GM18508 (cell line): ENCODE measurements at regions not wholly inside any gene's neighbourhood (a gene's known extent, or its start where the extent isn't known, plus 50 kb on each side); places are given as distances from the start of the nearest gene placed in this dataset.
"Not testable (repeated sequence)": the region's sequence is repeated elsewhere in the genome, so short reads cannot be mapped to it uniquely, and the experiment has no call there.

Experiments used
- ATAC-seq: cut with Tn5 transposase; IDR thresholded peaks from one replicate; pipeline ENCODE4 v1.9.1; 2021; ENCODE audit warnings: moderate number of reproducible peaks; ENCODE audit not compliant: insufficient read depth, unreplicated experiment

DNA sequence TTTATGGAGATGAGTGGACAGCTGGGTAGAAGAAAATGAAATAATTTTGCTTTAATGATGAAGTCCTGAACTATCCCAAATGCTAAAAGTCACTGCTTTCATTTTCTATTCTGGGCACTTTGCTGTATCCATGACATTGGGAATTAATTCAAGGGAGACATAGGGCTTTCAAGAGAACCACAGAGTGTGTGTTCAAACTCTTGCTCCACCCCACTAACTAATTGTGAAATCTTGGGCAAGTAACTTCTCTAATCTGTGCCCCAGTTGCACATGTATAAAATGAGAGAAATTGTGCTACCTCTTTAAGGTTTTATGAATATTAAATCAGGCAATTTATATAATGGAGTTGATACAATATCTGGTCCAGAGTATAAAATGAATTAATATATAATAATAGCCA, 1422.0 kb downstream of the ADGRL3 start:
- ATAC-seq: no peak

DNA sequence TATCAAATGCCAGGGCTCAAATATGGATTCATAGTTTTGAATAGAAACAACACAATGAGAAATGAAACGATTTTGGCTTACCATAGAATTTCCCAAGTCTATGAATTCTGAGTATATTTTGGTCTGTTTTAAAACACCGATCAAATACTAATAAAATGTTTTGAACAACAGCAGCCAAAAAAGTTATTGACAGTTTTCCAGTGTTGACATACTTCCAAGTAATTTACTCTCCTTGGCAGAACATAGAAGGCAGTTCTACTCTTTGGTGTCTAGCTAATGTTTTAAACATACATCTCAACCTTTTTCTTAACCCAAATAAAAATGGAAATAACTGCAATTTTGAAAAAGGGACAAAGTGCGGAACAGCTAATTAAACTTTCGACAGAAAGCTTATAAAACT, 1419.8 kb downstream of the ADGRL3 start:
- ATAC-seq: no peak

GRCh38 chr4:62618042-62618441, 1417.9 kb downstream of the ADGRL3 start:
- no peak for ATAC-seq

DNA sequence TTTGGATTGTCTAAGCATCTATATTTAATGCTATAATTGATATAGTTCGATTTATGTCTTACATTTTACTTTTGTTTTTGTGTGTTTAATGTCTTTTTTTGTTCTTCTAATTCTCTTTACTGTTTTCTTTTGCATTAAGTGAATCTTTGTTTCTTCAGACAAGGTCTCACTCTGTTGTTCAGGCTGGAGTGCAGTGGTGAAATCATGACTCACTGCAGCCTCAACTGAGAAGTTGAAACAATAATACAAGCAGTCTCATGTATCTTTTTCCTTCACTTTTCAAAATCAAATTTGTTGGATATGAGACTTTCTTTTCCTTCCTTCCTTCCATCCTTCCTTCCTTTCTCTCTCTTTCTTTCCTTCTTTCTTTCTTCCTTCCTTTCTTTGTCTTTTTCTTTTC, 1401.6 kb downstream of the ADGRL3 start:
- ATAC-seq: no peak

GRCh38 chr4:62595265-62595664, 1395.1 kb downstream of the ADGRL3 start:
- not testable (repeated sequence) for ATAC-seq

DNA sequence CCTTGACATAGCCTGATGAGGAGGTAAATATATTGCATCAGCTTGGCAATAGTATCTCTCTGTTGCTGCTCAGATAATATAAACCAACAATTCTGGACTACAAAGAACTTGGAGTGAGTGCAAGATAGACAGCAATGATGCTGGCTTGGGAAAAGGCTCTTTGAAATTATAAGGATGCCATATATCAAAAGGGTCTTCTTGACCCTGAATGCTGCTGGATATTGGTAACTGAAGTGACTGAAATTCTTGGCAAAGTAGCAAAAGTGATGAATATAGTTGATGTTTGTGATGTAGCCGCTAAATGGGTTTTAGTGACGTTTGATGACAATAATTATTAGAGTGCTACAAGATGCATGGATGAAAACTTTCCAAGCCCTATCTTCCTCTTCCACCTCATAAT, 1391.6 kb downstream of the ADGRL3 start:
- ATAC-seq: no peak

GRCh38 chr4:62588671-62589070, 1388.5 kb downstream of the ADGRL3 start:
- no peak for ATAC-seq

- ATAC-seq: no peak
Measured at GRCh38 chr4:62571494-62571893, 1371.4 kb downstream of the ADGRL3 start.

GRCh38 chr4:62560858-62561257, 1360.7 kb downstream of the ADGRL3 start:
- no peak for ATAC-seq

DNA sequence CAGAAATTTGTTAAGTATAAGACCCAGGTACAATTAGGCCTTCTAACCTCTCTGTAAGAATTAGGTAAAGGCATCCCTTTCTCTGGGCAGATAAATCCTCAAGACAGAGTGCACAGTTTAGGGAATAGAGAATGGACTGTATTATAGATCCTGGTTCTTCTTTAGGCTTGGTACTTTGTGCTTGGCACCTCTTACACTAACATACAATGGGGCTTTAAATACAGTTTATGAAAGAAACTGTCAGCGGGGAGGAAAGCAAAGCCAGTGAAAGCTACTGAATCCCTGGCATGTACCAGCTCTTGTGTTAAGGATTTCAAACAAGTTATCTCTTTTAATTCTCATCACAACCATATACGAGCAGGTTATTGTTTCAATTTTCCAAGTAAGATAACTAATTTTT, 1350.0 kb downstream of the ADGRL3 start:
- no peak for ATAC-seq

DNA sequence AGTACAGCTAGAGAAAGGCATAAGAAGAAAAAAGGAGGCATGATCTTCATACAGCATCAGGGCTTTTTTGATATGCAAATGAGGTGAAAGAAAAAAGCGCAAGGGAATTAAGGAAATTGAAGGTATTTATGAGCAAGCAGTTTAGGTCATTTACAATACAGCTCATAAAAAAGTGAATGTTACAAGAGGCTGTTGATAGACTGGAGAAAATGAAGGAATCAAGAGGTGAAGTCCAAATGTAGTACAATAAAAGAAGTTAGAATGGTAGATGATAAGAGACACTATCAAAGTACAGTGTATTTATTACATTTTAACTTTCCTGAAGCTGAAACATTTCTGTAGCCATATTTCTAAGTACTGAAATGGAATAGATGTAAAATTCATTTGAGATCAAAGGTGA, 1349.5 kb downstream of the ADGRL3 start:
- ATAC-seq: no peak

- ATAC-seq: no peak
Measured at GRCh38 chr4:62548765-62549164, 1348.6 kb downstream of the ADGRL3 start.

DNA sequence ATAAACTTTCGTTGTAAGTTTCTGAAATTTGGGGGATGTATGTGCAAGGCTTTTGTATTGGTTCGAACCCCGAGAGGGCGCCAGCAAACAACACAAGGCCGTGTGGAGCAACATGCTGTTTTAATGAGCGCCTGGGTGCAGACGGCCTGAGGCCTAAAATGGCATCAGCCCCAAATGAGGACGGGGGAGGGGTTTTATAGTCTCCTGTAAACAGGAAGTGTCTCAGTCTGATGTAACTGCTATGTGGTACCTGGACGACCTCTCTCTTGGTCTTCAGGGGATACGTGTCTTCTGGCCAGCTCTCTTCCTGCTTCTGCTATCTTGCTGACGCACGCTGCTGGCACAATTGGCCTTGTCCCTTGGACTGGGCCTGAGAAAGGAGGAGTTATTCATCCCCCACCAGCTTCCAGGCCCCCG, 1348.0 kb downstream of the ADGRL3 start:
- no peak for ATAC-seq

DNA sequence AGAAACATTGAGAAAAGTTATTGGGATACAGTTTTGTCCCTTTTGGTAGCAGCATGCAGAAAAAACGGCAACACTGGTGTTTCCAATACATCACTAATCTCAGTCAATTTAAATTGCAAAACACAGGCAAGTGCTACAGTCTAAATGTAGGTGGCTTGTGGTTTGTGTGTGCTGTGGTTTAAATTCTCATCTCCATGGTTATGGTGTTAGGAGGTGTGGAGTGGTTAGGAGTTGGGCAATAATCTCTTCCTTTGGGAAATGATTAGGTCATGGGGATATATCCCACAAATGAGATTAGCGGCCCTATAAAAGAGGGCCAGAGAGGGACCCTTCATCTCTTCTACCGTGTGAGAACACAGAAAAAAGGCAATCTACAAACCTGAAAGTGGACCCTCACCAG, 1344.3 kb downstream of the ADGRL3 start:
- ATAC-seq: no peak

- no peak for ATAC-seq
Measured at GRCh38 chr4:62543002-62543401, 1342.9 kb downstream of the ADGRL3 start.

- ATAC-seq: no peak
Measured at GRCh38 chr4:62533573-62533972, 1333.4 kb downstream of the ADGRL3 start.

DNA sequence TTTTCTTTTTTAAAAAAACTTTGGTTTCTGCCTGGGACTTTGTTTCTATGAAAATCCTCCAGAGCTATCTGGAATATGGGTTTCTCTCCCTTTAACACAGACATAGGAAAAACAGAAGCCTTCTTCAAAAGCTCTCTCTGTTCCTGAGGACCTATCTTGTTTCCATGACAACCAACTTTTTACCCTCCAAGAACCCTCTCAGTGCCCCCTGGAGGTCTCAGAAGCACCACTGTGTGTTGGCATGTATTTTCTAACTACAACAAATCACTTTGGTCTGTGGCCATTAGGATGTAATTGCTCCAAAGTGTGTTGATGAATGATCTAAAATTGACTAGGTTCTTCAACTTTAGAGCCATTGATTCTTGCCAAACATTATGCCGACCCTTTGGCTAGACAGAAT, 1331.6 kb downstream of the ADGRL3 start:
- ATAC-seq: no peak

DNA sequence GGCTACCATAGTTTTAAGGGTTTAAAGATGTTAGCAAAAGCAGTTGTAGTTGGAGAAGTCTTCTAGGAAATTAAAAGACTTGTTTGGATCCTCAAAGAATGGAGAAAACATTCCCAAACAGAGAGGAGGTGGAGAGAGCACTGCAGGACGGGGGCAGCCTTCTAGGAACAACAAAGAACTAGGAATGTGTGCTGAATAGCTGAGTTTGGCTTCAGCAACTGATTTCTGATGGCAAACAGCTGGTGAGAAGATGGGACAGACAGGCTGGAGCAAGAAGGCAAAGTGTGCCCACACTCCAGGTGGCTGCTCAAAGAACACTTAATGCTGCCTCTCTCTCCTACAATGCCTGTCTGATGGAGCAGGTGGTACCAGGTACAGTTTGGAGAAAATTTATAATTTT, 1331.1 kb downstream of the ADGRL3 start:
- ATAC-seq: no peak

DNA sequence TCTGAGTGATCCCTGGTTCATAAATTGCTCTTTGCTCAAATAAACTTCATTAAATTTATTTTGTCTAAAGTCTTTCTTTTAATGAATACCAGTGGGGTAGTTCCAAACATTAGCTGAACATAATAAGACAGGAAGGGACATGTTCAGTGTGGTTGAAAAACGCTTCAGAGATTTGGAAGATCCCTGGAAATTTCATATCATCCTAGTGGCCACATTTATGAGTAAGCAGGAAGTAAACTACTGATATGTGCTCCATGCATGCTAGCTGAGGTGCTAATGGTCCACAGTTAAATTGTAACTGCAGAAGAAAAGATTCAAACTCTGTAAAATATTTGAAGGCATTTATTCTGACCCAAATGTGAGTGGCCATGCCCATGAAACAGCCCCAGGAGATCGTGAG, 1328.7 kb downstream of the ADGRL3 start:
- ATAC-seq: no peak

DNA sequence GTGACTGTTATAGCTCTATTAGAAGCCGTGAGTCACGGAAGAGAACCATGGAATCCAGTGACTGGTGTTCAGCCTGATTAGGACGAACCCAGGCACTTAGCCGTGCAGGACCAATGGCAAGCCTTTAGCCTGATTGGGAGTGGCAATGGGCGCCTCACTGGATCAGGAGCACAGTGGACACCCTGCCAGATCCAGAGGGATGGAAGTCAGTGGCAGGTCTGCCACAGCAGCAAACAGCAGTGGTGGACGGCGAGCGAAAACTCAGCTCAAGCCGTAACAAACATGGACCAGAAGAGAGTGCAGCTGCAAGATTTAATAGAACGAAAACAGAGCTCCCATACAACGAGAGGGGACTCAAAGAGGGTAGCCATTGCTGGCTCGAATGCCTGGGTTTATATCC, 1326.5 kb downstream of the ADGRL3 start:
- no peak for ATAC-seq

DNA sequence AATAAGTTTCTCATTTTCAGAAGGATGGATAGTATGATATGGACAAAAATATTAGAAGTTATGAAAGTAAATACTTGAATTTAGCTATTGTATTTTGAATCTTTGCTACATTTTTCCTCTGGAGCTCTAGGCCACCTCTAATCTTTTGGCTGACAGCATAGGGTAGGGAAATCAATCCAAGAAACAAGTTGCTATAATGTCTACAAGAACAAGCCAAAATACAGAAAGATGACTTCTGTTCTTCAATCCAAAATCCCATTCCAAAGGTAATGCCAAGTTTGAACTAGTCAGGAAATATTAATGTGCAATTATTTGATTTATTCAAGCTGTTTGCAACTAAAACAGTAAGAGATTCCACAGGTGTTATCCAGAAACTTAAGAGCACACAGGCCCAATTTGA, 1323.1 kb downstream of the ADGRL3 start:
- no peak for ATAC-seq

DNA sequence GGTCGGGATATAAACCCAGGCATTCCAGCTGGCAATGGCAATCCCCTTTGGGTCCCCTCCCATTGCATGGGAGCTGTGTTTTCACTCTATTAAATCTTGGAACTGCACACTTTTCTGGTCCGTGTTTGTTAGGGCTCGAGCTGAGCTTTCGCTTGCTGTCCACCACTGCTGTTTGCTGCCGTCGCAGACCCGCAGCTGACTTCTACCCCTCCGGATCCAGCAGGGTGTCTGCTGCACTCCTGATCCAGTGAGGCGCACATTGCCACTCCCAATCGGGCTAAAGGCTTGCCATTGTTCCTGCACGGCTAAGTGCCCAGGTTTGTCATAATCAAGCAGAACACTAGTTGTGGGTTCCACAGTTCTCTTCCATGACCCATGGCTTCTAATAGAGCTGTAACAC, 1322.1 kb downstream of the ADGRL3 start:
- no peak for ATAC-seq

GRCh38 chr4:62517716-62518115, 1317.6 kb downstream of the ADGRL3 start:
- ATAC-seq: no peak
